HUES64 (cell line): ENCODE measurements at regions not wholly inside any gene's neighbourhood (a gene's known extent, or its start where the extent isn't known, plus 50 kb on each side); places are given as distances from the start of the nearest gene placed in this dataset.

Source experiments
- H3K27ac ChIP-seq: 2 replicates; pipeline ENCODE4 v1.7.0; 2013; ENCODE audit warnings: low read depth, low read length, inconsistent platforms
- H3K27me3 ChIP-seq: 2 replicates; pipeline ENCODE4 v1.6.1; 2013; ENCODE audit warnings: mild to moderate bottlenecking, low read length; ENCODE audit not compliant: insufficient read depth
- H3K36me3 ChIP-seq: 2 replicates; pipeline ENCODE4 v1.6.1; 2013; ENCODE audit warnings: mild to moderate bottlenecking, low read length; ENCODE audit not compliant: insufficient read depth
- H3K4me1 ChIP-seq: 2 replicates; pipeline ENCODE4 v1.6.1; 2013; ENCODE audit warnings: mild to moderate bottlenecking, low read length, moderate library complexity; ENCODE audit not compliant: insufficient read depth
- H3K4me3 ChIP-seq: 2 replicates; pipeline ENCODE4 v1.5.1; 2013; ENCODE audit warnings: mild to moderate bottlenecking, low read length, moderate library complexity
- H3K9ac ChIP-seq: 2 replicates; pipeline ENCODE4 v1.6.1; 2013; ENCODE audit warnings: mild to moderate bottlenecking, low read depth, low read length
- H3K9me3 ChIP-seq: 2 replicates; pipeline ENCODE4 v1.6.1; 2013; ENCODE audit warnings: low read depth, low read length; ENCODE audit not compliant: insufficient read depth
- WGBS: fragments of 150-250, 120-280 bp; methylation state at CpG from one replicate; pipeline ENCODE4 v1.1.7; 2013; ENCODE audit warnings: missing lambda C conversion rate; 5-methylcytosine and 5-hydroxymethylcytosine counted together

- H3K27me3 ChIP-seq, result peaks cover 4% of the 10 kb centered on the region; the same call in 1 of the 2 replicates
- no peaks in the 10 kb centered on the region for H3K4me1 ChIP-seq
- H3K9me3 ChIP-seq, result no peaks in the 10 kb centered on the region
- H3K4me3 ChIP-seq, result no peak overlapping the region
- H3K36me3 ChIP-seq, result no peaks in the 10 kb centered on the region
- H3K9ac ChIP-seq, result no peak overlapping the region
- H3K27ac ChIP-seq, result no peak overlapping the region
- WGBS, result 83% methylated on average over 4 of the region's 4 CpGs
Observed at GRCh38 chr6:165970001-165970400, 197.7 kb downstream of the TBXT start.

GRCh38 chr6:165969184-165969583 is 198.5 kb downstream of the TBXT start:
- no peaks in the 10 kb centered on the region for H3K36me3 ChIP-seq
- H3K9ac ChIP-seq, result no peak overlapping the region
- WGBS, result 93% methylated on average over 5 of the region's 6 CpGs

GRCh38 chr6:165968408-165968807 is 199.2 kb downstream of the TBXT start:
- H3K27me3 ChIP-seq, result no peaks in the 10 kb centered on the region
- 92% methylated on average over 3 of the region's 3 CpGs for WGBS
- no peaks in the 10 kb centered on the region for H3K9me3 ChIP-seq
- no peak overlapping the region for H3K27ac ChIP-seq
- no peak overlapping the region for H3K4me3 ChIP-seq
- H3K9ac ChIP-seq, result no peak overlapping the region
- no peaks in the 10 kb centered on the region for H3K36me3 ChIP-seq
- H3K4me1 ChIP-seq, result no peaks in the 10 kb centered on the region

More at GRCh38 chr6:165969184-165969583, 198.5 kb downstream of the TBXT start:
- Histone ChIP-seq H3K4me3 (no peak overlapping the region), H3K9me3 (no peaks in the 10 kb centered on the region), H3K27ac (no peak overlapping the region), H3K4me1 (no peaks in the 10 kb centered on the region), H3K27me3 (no peaks in the 10 kb centered on the region)

- Histone ChIP-seq H3K9me3 (no peaks in the 10 kb centered on the region), H3K9ac (no peak overlapping the region), H3K27ac (no peak overlapping the region), H3K27me3 (no peaks in the 10 kb centered on the region), H3K4me3 (no peak overlapping the region), H3K4me1 (no peaks in the 10 kb centered on the region), H3K36me3 (no peaks in the 10 kb centered on the region)
- 89% methylated on average over 5 of the region's 5 CpGs for WGBS
Observed at GRCh38 chr6:165967810-165968407, 199.7 kb downstream of the TBXT start.

DNA sequence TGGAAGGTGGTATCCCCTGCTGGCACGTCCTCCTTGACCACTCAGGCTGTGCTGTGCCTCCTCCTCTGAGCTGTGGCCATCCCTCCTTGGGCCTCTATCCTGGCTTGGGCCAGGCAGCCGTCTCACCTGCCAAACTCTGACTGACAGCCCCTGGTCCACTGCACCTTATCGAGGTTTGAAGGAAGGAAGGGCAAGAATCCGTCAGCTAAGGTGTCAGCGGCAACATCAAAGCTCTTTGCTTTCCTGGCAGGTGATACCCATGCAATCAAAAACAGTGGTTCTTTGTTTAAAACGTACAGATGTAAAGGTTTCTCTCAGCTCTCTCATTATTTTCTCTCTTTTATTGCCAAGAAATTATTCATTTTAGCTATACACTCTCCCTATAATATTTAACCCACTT is 203.9 kb downstream of the TBXT start:
- no peaks in the 10 kb centered on the region for H3K36me3 ChIP-seq
- H3K4me3 ChIP-seq, result no peak overlapping the region
- H3K9me3 ChIP-seq, result no peaks in the 10 kb centered on the region
- 91% methylated on average over 6 of the region's 6 CpGs for WGBS
- no peaks in the 10 kb centered on the region for H3K27me3 ChIP-seq
- H3K9ac ChIP-seq, result no peak overlapping the region
- no peak overlapping the region for H3K27ac ChIP-seq
- no peaks in the 10 kb centered on the region for H3K4me1 ChIP-seq

- Histone ChIP-seq H3K36me3 (no peaks in the 10 kb centered on the region), H3K9ac (no peak overlapping the region), H3K4me3 (no peak overlapping the region), H3K27ac (no peak overlapping the region), H3K9me3 (no peaks in the 10 kb centered on the region), H3K4me1 (no peaks in the 10 kb centered on the region), H3K27me3 (no peaks in the 10 kb centered on the region)
- whole genome bisulfite sequencing, result 93% methylated on average over 7 of the region's 7 CpGs
Observed at GRCh38 chr6:165962366-165962765, 205.3 kb downstream of the TBXT start.

DNA sequence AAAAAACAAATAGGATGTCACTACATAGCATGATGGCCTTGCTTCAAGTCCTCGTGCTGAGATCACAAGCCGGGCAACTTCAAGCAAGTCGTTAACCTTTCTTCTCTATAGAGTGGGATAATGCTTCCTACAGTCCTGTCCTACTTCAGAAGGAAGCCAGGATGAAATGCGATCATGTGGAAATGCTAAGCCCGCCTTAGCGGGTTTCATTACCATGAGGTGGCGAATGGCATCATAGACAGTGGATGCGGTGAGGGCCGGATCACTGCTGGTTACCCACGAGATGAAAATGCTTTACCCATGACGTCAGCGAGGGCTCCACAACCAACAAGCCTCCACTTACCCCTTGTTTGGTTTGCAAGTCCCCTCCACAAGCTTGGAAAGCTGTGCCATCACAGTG is 206.4 kb downstream of the TBXT start:
- no peaks in the 10 kb centered on the region for H3K27me3 ChIP-seq
- 89% methylated on average over 12 of the region's 12 CpGs for WGBS
- H3K4me3 ChIP-seq, result no peak overlapping the region
- H3K4me1 ChIP-seq, result no peaks in the 10 kb centered on the region
- H3K36me3 ChIP-seq, result no peaks in the 10 kb centered on the region
- H3K9ac ChIP-seq, result no peak overlapping the region
- H3K9me3 ChIP-seq, result no peaks in the 10 kb centered on the region
- H3K27ac ChIP-seq, result no peak overlapping the region

DNA sequence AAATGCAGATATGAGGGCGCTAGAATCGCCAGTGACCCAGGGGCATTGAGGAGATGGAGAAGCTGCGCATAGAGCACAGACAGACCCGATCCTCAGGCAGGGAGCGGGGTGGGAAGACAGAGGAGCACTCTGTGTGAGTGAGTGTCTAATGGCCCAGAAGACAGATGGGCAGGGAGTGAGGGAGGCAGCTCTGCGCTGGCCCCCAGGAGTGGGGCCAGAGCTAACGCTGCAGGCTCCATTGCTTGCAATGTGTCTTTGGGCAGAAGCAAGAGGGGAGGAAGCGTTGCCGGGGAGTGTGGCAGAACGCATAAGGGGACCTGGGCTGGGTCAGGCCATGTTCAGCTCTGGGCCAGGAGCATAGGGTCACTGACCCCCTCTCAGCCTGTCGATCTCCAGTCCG is 207.0 kb downstream of the TBXT start:
- no peaks in the 10 kb centered on the region for H3K9me3 ChIP-seq
- no peak overlapping the region for H3K27ac ChIP-seq
- H3K9ac ChIP-seq, result no peak overlapping the region
- H3K36me3 ChIP-seq, result no peaks in the 10 kb centered on the region
- H3K27me3 ChIP-seq, result no peaks in the 10 kb centered on the region
- H3K4me1 ChIP-seq, result no peaks in the 10 kb centered on the region
- WGBS, result 93% methylated on average over 12 of the region's 12 CpGs
- H3K4me3 ChIP-seq, result no peak overlapping the region

GRCh38 chr6:165959627-165960026 is 208.0 kb downstream of the TBXT start:
- H3K36me3 ChIP-seq, result no peaks in the 10 kb centered on the region
- WGBS, result 88% methylated on average over 5 of the region's 5 CpGs

GRCh38 chr6:165956874-165957273 is 210.8 kb downstream of the TBXT start:
- Histone ChIP-seq H3K9me3 (no peaks in the 10 kb centered on the region), H3K9ac (no peak overlapping the region), H3K4me1 (no peaks in the 10 kb centered on the region), H3K36me3 (no peaks in the 10 kb centered on the region), H3K27ac (no peak overlapping the region), H3K4me3 (no peak overlapping the region), H3K27me3 (no peaks in the 10 kb centered on the region)
- 97% methylated on average over 1 of the region's 1 CpG for WGBS

More at GRCh38 chr6:165959627-165960026, 208.0 kb downstream of the TBXT start:
- H3K27ac ChIP-seq, result no peak overlapping the region
- no peak overlapping the region for H3K4me3 ChIP-seq
- no peaks in the 10 kb centered on the region for H3K9me3 ChIP-seq
- no peaks in the 10 kb centered on the region for H3K27me3 ChIP-seq
- no peaks in the 10 kb centered on the region for H3K4me1 ChIP-seq
- H3K9ac ChIP-seq, result no peak overlapping the region

DNA sequence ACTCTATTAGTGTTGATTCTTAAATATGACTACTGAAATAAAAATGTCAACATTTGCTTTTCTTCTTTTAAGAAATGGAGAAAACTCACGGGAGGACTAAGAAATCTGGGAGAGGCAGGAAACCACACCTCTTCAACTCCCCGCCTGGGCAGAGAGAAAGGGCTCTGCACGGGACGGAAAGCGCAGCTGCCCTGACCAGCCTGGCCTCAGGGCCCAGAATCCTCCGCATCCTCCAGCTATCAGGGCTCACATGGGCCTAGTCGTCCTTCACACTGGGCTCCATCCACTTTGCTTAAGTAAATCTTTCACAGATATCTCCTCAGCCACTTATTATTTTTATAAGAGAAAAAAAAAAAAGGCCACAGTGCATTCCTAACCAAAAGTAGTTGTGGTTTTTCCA is 215.1 kb downstream of the TBXT start:
- no peak overlapping the region for H3K27ac ChIP-seq
- no peaks in the 10 kb centered on the region; the same call in 1 of the 2 replicates for H3K27me3 ChIP-seq
- 74% methylated on average over 7 of the region's 7 CpGs for WGBS
- H3K9ac ChIP-seq, result no peak overlapping the region
- no peaks in the 10 kb centered on the region for H3K4me1 ChIP-seq
- no peaks in the 10 kb centered on the region for H3K9me3 ChIP-seq
- H3K4me3 ChIP-seq, result no peak overlapping the region
- no peaks in the 10 kb centered on the region for H3K36me3 ChIP-seq

DNA sequence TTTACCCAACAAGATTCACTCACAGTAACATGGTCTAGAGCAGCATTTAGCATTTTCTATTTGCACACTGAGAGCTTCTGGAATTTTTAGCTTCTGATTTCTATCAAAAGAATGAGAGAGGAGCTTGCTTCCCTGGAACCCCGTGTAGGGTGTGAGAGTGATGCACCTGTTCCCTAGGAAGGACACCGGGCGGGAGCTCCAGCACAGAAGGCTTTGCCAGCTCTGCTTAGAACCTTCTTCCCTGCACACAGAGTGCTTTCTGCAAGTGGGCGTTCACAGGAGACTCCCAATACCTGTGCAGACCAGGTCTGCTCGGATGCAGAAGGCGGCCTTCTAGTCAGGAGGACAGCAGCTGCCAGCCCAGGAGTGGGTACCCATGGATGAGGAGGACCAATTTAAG is 217.3 kb downstream of the TBXT start:
- Histone ChIP-seq H3K27ac (no peak overlapping the region), H3K9ac (no peak overlapping the region), H3K36me3 (no peaks in the 10 kb centered on the region), H3K9me3 (no peaks in the 10 kb centered on the region), H3K27me3 (no peaks in the 10 kb centered on the region; the same call in 1 of the 2 replicates), H3K4me1 (no peaks in the 10 kb centered on the region), H3K4me3 (no peak overlapping the region)
- 91% methylated on average over 6 of the region's 6 CpGs for WGBS
